ENCODE measurements at regions not wholly inside any gene's neighbourhood (a gene's known extent, or its start where the extent isn't known, plus 50 kb on each side); places are given as distances from the start of the nearest gene placed in this dataset.

DNA sequence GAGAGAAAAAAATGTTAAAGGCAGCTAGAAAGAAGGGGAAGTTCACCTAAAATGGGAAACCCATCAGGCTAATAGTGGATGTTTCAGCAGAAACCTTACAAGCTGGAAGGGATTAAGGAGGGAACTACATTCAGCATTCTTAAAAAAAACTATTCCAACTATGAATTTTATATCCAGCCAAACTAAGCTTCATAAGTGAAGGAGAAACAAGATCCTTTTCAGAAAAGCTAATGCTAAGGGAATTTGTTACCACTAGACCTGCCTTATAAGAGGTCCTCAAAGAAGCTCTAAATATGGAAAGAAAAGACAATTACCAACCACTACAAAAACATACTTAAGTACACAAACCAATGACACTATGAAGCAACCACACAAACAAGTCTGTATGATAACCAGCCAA is 59.2 kb upstream of the SLC35F1 start:
- DNase-seq (ENCODE audit: low read depth): no peak
- no peak for TF ChIP-seq CTCF (IDR thresholded peaks at IDR 0.05; ENCODE audit: control insufficient read depth, extremely low read depth, insufficient read depth)
- no peak overlapping the region for H3K4me3 ChIP-seq (ENCODE audit: low read depth, low read length)

DNA sequence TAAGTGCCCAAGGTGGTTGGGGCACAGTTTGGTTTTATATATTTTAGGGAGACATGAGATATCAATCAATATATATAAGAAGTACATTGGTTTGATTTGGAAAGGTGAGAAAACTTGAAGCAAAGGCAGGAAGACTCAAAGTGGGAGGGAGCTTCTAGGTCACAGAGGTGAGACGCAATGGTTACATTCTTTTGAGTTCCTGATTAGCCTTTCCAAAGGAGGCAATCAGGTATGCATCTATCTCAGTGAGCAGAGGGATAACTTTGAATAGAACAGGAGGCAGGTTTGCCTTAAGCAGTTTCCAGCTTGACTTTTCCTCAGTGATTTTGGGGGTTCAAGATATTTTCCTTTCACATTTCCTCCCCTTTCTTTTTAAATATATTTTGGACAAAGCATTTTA is 58.0 kb upstream of the SLC35F1 start:
- no peak for DNase-seq (ENCODE audit: low read depth)
- H3K4me3 ChIP-seq (ENCODE audit: low read depth, low read length): no peak overlapping the region
- no peak for TF ChIP-seq CTCF (IDR thresholded peaks at IDR 0.05; ENCODE audit: control insufficient read depth, extremely low read depth, insufficient read depth)
